COLO668 (cell line): ENCODE measurements at regions not wholly inside any gene's neighbourhood (a gene's known extent, or its start where the extent isn't known, plus 50 kb on each side); places are given as distances from the start of the nearest gene placed in this dataset.

Experiments used
- DNase-seq: peaks from one replicate; lab custom pipeline; 2025; ENCODE audit not compliant: unreplicated experiment; lab: John Stamatoyannopoulos, UW

GRCh38 chr22:48594016-48594756 is 1233.5 kb downstream of the BRD1 start:
- no peak for DNase-seq

- no peak for DNase-seq
These were observed 1234.1 kb downstream of the BRD1 start for GRCh38 chr22:48593551-48593950.

- DNase-seq = no peak
These were observed 1234.7 kb downstream of the BRD1 start for GRCh38 chr22:48592931-48593330.

GRCh38 chr22:48592488-48592887 is 1235.2 kb downstream of the BRD1 start:
- no peak for DNase-seq

GRCh38 chr22:48592066-48592345 is 1235.7 kb downstream of the BRD1 start:
- DNase-seq = no peak

GRCh38 chr22:48591286-48592065 is 1236.2 kb downstream of the BRD1 start:
- no peak for DNase-seq

- no peak for DNase-seq
These were observed 1237.8 kb downstream of the BRD1 start for GRCh38 chr22:48589901-48590300.

GRCh38 chr22:48588878-48589450 is 1238.7 kb downstream of the BRD1 start:
- DNase-seq = no peak

GRCh38 chr22:48588151-48588877 is 1239.4 kb downstream of the BRD1 start:
- no peak for DNase-seq

GRCh38 chr22:48587236-48587865 is 1240.3 kb downstream of the BRD1 start:
- DNase-seq = no peak

- DNase-seq = no peak
These were observed 1240.9 kb downstream of the BRD1 start for GRCh38 chr22:48586799-48587185.

GRCh38 chr22:48585916-48586798 is 1241.5 kb downstream of the BRD1 start:
- DNase-seq = no peak

GRCh38 chr22:48584170-48584569 is 1243.5 kb downstream of the BRD1 start:
- DNase-seq = no peak

GRCh38 chr22:48581796-48582469 is 1245.7 kb downstream of the BRD1 start:
- no peak for DNase-seq

GRCh38 chr22:48581205-48581766 is 1246.4 kb downstream of the BRD1 start:
- DNase-seq = no peak

GRCh38 chr22:48580481-48580970 is 1247.1 kb downstream of the BRD1 start:
- no peak for DNase-seq

GRCh38 chr22:48579928-48580309 is 1247.8 kb downstream of the BRD1 start:
- DNase-seq = no peak

- DNase-seq = no peak
These were observed 1248.4 kb downstream of the BRD1 start for GRCh38 chr22:48579043-48579927.
